Endothelial cell of umbilical vein (primary cell): ENCODE measurements at regions not wholly inside any gene's neighbourhood (a gene's known extent, or its start where the extent isn't known, plus 50 kb on each side); places are given as distances from the start of the nearest gene placed in this dataset.

Experiments
- BruUV-seq: library from RNA; stranded (reverse); fragments of 400-500 nt; replicated peaks from 2 replicates; lab custom pipeline; 2021; lab: Mats Ljungman, UMichigan
- CTCF ChIA-PET: fragments of 300-600, 350-600 bp; sonication (Branson Sonifier 250); formaldehyde crosslinking; loops from one replicate; lab custom pipeline; 2021; ENCODE audit warnings: antibody characterized with exemption, inconsistent platforms; lab: Charles Lee
- POLR2A ChIA-PET: fragments of 300-600, 350-600 bp; sonication (Branson Sonifier 250); formaldehyde crosslinking; loops from one replicate; lab custom pipeline; 2021; ENCODE audit warnings: antibody characterized with exemption, inconsistent platforms; lab: Charles Lee
- DNase-seq: peaks from one replicate; pipeline ENCODE4 v3.0.0-alpha.2; 2011; ENCODE audit warnings: low read depth, low spot score
- FAIRE-seq: peaks from 2 replicates; lab custom pipeline; 2011; peaks lifted over from hg19 to GRCh38; lab: Jason Lieb, UNC
- H2AFZ ChIP-seq: 2 replicates; pipeline ENCODE4 v1.6.0; 2012; ENCODE audit warnings: low read depth, low read length, control low read depth, inconsistent platforms
- H3K27ac ChIP-seq: 2 replicates; pipeline ENCODE4 v1.5.1; 2011; ENCODE audit warnings: low read depth, mild to moderate bottlenecking, control low read depth, low read length, moderate library complexity; ENCODE audit not compliant: insufficient read depth
- H3K27me3 ChIP-seq, 2 experiments: 2 replicates each; pipeline versions ENCODE4 v1.6.0 to v1.6.1; 2011; ENCODE audit warnings: low read length in 2 of 2, mixed read lengths in 1 of 2; ENCODE audit not compliant: control insufficient read depth in 2 of 2, insufficient read depth in 2 of 2
- H3K36me3 ChIP-seq, 2 experiments: 2 replicates in 1 of 2; 3 replicates in 1 of 2; pipeline ENCODE4 v1.5.1; 2011; ENCODE audit warnings: low read length in 2 of 2, mild to moderate bottlenecking in 1 of 2, moderate library complexity in 1 of 2; ENCODE audit not compliant: control insufficient read depth in 2 of 2, insufficient read depth in 2 of 2; ENCODE audit errors: extremely low read depth in 1 of 2
- H3K4me1 ChIP-seq: 3 replicates; pipeline ENCODE4 v1.5.1; 2011; ENCODE audit warnings: mild to moderate bottlenecking, low read length; ENCODE audit not compliant: control insufficient read depth, insufficient read depth; ENCODE audit errors: extremely low read depth
- H3K4me2 ChIP-seq: 2 replicates; pipeline ENCODE4 v1.6.1; 2011; ENCODE audit warnings: low read length, control low read depth, mixed read lengths; ENCODE audit not compliant: insufficient read depth
- H3K4me3 ChIP-seq, 3 experiments: fragments of 200-600 bp in 1 of 3; sonication (generic), shearing (Covaris generic) in 1 of 3; replicated peaks in 1 of 3; 2 replicates each; pipeline ENCODE4 v1.5.1; 2011 to 2016; ENCODE audit warnings: control low read depth in 3 of 3, low read length in 3 of 3, mild to moderate bottlenecking in 2 of 3, inconsistent platforms in 1 of 3, low read depth in 1 of 3, moderate library complexity in 1 of 3; ENCODE audit not compliant: insufficient read depth in 1 of 3
- H3K79me2 ChIP-seq: 2 replicates; pipeline ENCODE4 v1.6.0; 2012; ENCODE audit warnings: low read length, inconsistent platforms; ENCODE audit not compliant: control insufficient read depth, insufficient read depth
- H3K9ac ChIP-seq: replicated peaks from 2 replicates; pipeline ENCODE3; 2011; ENCODE audit warnings: low read length, control low read depth; ENCODE audit not compliant: insufficient read depth; ENCODE audit errors: extremely low read depth
- H3K9me1 ChIP-seq: replicated peaks from 3 replicates; pipeline ENCODE4 v1.6.0; 2011; ENCODE audit warnings: mild to moderate bottlenecking, low read length; ENCODE audit not compliant: control insufficient read depth, insufficient read depth; ENCODE audit errors: extremely low read depth
- H3K9me3 ChIP-seq: replicated peaks from 2 replicates; pipeline ENCODE4 v1.5.1; 2012; ENCODE audit warnings: low read length, inconsistent platforms; ENCODE audit not compliant: control insufficient read depth, insufficient read depth
- H4K20me1 ChIP-seq: replicated peaks from 2 replicates; pipeline ENCODE3; 2011; ENCODE audit warnings: mild to moderate bottlenecking, low read length; ENCODE audit not compliant: control insufficient read depth, insufficient read depth; ENCODE audit errors: extremely low read depth
- EZH2 ChIP-seq: IDR thresholded peaks from 2 replicates; pipeline ENCODE4 v1.6.1; 2012; ENCODE audit warnings: borderline replicate concordance, low read depth, mild to moderate bottlenecking, moderate library complexity, low read length, inconsistent platforms; ENCODE audit not compliant: severe bottlenecking
- JUN ChIP-seq: IDR thresholded peaks from 2 replicates; pipeline ENCODE4 v1.6.1; 2011; ENCODE audit warnings: borderline replicate concordance, low read depth; ENCODE audit not compliant: insufficient read length, insufficient read depth
- MAX ChIP-seq: IDR thresholded peaks from 2 replicates; pipeline ENCODE4 v1.6.1; 2011; ENCODE audit not compliant: insufficient read depth, insufficient read length
- MYC ChIP-seq: IDR thresholded peaks from one replicate; pipeline ENCODE4 v1.6.1; 2011; ENCODE audit warnings: mild to moderate bottlenecking, low read depth, low read length
- POLR2A ChIP-seq: IDR thresholded peaks from 2 replicates; pipeline ENCODE4 v1.6.1; 2012; ENCODE audit warnings: low read depth, mild to moderate bottlenecking, control low read depth, low read length
- dilution Hi-C: fragments of 300-500 bp; cut with MboI; formaldehyde crosslinking; loops from one replicate; pipeline ENCODE4 v1.15.0; 2019; ENCODE audit warnings: low sequenced_read_pairs; ENCODE audit not compliant: extremely low pct_ligation_motif_present
- intact Hi-C: fragments of 100-400 bp; cut with micrococcal nuclease; formaldehyde crosslinking; loops from one replicate; pipeline ENCODE4 v1.10.0; 2022
- TF ChIP-seq, protein P1 (sequence below), 2 donors: IDR thresholded peaks; 1 replicate in 1 of 2; 2 replicates in 1 of 2; pipeline ENCODE4 v1.5.1; 2011; ENCODE audit warnings: low read length in 2 of 2, mild to moderate bottlenecking in 2 of 2, moderate library complexity in 2 of 2, control low read depth in 1 of 2, inconsistent platforms in 1 of 2, low read depth in 1 of 2; ENCODE audit not compliant: insufficient read depth in 1 of 2; ENCODE audit errors: extremely low read depth in 1 of 2

DNA sequence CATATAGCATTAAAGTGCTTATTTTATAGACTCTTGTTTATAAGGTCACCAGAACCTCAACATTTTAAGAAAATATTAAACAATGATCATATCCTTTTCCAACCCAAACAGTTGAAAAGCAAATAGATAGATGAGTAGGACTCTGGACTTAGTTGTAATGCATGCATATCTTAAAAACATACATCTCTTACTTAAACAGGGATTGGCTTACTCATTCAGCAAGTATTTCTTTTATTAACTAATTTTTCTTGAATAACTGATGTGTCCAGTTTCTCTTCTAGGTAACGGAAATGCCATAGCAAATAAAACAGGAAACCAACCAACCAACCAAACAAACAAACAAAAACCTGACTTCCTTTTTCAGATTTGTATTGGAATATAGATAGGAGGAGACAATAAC lies 70.9 kb upstream of the NBPF4 start:
- DNase-seq (no peak), FAIRE-seq (no peak)
- Histone ChIP-seq H3K36me3 (no peaks in the 10 kb centered on the region), H4K20me1 (no peaks in the 10 kb centered on the region), H3K27ac (no peak overlapping the region), H3K4me3 (no peak overlapping the region), H3K4me2 (no peak overlapping the region), H2AFZ (no peak overlapping the region), H3K79me2 (no peaks in the 10 kb centered on the region), H3K9ac (no peak overlapping the region), H3K27me3 (peaks cover 0 to 4% of the 10 kb centered on the region in 2 experiments), H3K9me1 (no peaks in the 10 kb centered on the region), H3K9me3 (no peaks in the 10 kb centered on the region), H3K4me1 (no peaks in the 10 kb centered on the region)
- POLR2A ChIA-PET = no interaction called here
- CTCF ChIA-PET = no interaction called here
- intact Hi-C loops = no loop called here
- BruUV-seq = no TSS peak
- TF ChIP-seq MYC (no peak), POLR2A (no peak), MAX (no peak), JUN (no peak), EZH2 (no peak)
- TF ChIP-seq, protein P1, sequence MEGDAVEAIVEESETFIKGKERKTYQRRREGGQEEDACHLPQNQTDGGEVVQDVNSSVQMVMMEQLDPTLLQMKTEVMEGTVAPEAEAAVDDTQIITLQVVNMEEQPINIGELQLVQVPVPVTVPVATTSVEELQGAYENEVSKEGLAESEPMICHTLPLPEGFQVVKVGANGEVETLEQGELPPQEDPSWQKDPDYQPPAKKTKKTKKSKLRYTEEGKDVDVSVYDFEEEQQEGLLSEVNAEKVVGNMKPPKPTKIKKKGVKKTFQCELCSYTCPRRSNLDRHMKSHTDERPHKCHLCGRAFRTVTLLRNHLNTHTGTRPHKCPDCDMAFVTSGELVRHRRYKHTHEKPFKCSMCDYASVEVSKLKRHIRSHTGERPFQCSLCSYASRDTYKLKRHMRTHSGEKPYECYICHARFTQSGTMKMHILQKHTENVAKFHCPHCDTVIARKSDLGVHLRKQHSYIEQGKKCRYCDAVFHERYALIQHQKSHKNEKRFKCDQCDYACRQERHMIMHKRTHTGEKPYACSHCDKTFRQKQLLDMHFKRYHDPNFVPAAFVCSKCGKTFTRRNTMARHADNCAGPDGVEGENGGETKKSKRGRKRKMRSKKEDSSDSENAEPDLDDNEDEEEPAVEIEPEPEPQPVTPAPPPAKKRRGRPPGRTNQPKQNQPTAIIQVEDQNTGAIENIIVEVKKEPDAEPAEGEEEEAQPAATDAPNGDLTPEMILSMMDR (IDR thresholded peaks at IDR 0.05; ENCODE audit: extremely low read depth in 1 of 2, insufficient read depth in 1 of 2, low read depth in 1 of 2, low read length in 2 of 2) = no peak
- dilution Hi-C loops = no loop called here

GRCh38 chr1:108316545-108316944 lies 72.7 kb upstream of the NBPF4 start:
- H3K4me1 ChIP-seq = no peaks in the 10 kb centered on the region
- no peak overlapping the region for H3K9ac ChIP-seq
- FAIRE-seq (no peak), DNase-seq (no peak)
- no peaks in the 10 kb centered on the region for H4K20me1 ChIP-seq
- no peaks in the 10 kb centered on the region for H3K36me3 ChIP-seq
- H3K27me3 ChIP-seq = peaks cover 0 to 4% of the 10 kb centered on the region in 2 experiments
- no peaks in the 10 kb centered on the region for H3K79me2 ChIP-seq
- dilution Hi-C loops (no loop called here), intact Hi-C loops (no loop called here)
- no peak overlapping the region for H3K27ac ChIP-seq
- H3K9me3 ChIP-seq = no peaks in the 10 kb centered on the region
- no peak for TF ChIP-seq MYC
- TF ChIP-seq, protein P1 (IDR thresholded peaks at IDR 0.05; ENCODE audit: extremely low read depth in 1 of 2, insufficient read depth in 1 of 2, low read depth in 1 of 2, low read length in 2 of 2) = peak in 1 of 2 donors; percentile 6
- ChIA-PET CTCF (interaction anchor here (0.8 to 1.3 kb wide), 3 partner anchors 13 to 328 kb away, joined by 3 to 10 read pairs (median 3); no protein-coding TSS in a partner anchor), POLR2A (no interaction called here)
- H3K4me3 ChIP-seq = no peak overlapping the region
- no peak overlapping the region for H3K4me2 ChIP-seq
- no TSS peak for BruUV-seq
- H2AFZ ChIP-seq = no peak overlapping the region
- H3K9me1 ChIP-seq = no peaks in the 10 kb centered on the region
